ENCODE measurements at regions not wholly inside any gene's neighbourhood (a gene's known extent, or its start where the extent isn't known, plus 50 kb on each side); places are given as distances from the start of the nearest gene placed in this dataset.

DNA sequence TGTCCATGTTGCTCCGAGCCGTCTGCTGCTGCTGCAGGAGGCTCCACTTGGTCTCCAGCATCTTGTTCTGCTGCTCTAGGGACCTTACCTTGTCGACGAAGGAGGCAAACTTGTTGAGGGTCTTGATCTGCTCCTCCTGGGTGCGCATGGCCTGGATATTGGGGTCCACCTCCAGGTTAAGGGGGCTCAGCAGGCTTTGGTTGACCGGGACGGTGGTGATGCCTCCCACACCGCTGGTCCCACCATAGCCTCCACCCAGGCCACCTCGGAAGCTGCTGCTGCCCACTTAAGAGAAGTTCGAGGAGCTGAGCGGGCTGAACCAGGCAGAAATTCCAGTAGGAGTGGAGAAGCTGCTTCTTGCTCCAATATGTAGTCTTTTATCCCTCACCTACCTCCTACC, 180.7 kb upstream of the SYNPR start:
- Histone ChIP-seq H2AK5ac (ENCODE audit: low read depth, low read length) (no peak overlapping the region), H3K4ac (replicated peaks; ENCODE audit: insufficient read length, low read depth, low read length) (no peak overlapping the region), H3K4me3 (ENCODE audit: extremely low read depth in 1 of 4, insufficient read depth in 2 of 4, low read depth in 3 of 4, low read length in 4 of 4) (no peak overlapping the region), H3K9ac (replicated peaks in 1 of 4; ENCODE audit: extremely low read depth in 1 of 4, low read depth in 3 of 4, low read length in 3 of 4) (no peak overlapping the region), H3K23ac (ENCODE audit: insufficient read length) (no peak overlapping the region), H3K36me3 (ENCODE audit: control insufficient read depth in 2 of 4, insufficient read depth in 4 of 4, low read length in 3 of 4) (peaks cover 0 to 9% (median 0%) of the 10 kb centered on the region in 4 experiments; a peak in 2 of 8 replicates), H3K27ac (ENCODE audit: low read depth, low read length) (no peak overlapping the region), H3K23me2 (ENCODE audit: low read depth, low read length) (no peaks in the 10 kb centered on the region), H3K27me3 (replicated peaks in 1 of 4; ENCODE audit: control insufficient read depth in 3 of 4, extremely low read depth in 1 of 4, insufficient read depth in 3 of 4, low read length in 3 of 4) (no peaks in the 10 kb centered on the region), H2BK15ac (ENCODE audit: low read length) (no peak overlapping the region), H4K8ac (ENCODE audit: extremely low read depth, insufficient read depth, low read length) (no peak overlapping the region), H2AFZ (ENCODE audit: low read length) (no peak overlapping the region), H4K20me1 (replicated peaks in 1 of 2; ENCODE audit: control insufficient read depth in 1 of 2, insufficient read depth in 2 of 2, low read length in 2 of 2) (peaks cover 0 to 2% of the 10 kb centered on the region in 2 experiments), H3K4me1 (replicated peaks in 1 of 4; ENCODE audit: control insufficient read depth in 3 of 4, insufficient read depth in 4 of 4, low read length in 3 of 4) (peaks cover 0 to 6% (median 3%) of the 10 kb centered on the region in 4 experiments; a peak in 5 of 7 replicates), H3K9me3 (ENCODE audit: insufficient read depth in 2 of 2, low read depth in 1 of 2, low read length in 1 of 2) (no peaks in the 10 kb centered on the region; a peak in 1 of 4 replicates), H3K14ac (ENCODE audit: insufficient read length) (no peak overlapping the region), H2BK120ac (replicated peaks; ENCODE audit: low read depth, low read length) (no peak overlapping the region), H3K56ac (replicated peaks; ENCODE audit: insufficient read length, low read depth, low read length) (no peak overlapping the region), H3K79me1 (ENCODE audit: low read depth, low read length) (no peaks in the 10 kb centered on the region), H3K18ac (ENCODE audit: extremely low read depth, low read length) (no peak overlapping the region), H3K79me2 (ENCODE audit: control insufficient read depth in 1 of 2, insufficient read depth in 2 of 2, low read length in 2 of 2) (no peaks in the 10 kb centered on the region), H2BK12ac (ENCODE audit: low read depth, low read length) (no peak overlapping the region), H2BK20ac (ENCODE audit: low read length) (no peak overlapping the region), H2BK5ac (ENCODE audit: low read depth, low read length) (no peak overlapping the region), H3K4me2 (ENCODE audit: insufficient read depth in 1 of 2, low read depth in 2 of 2, low read length in 2 of 2) (no peak overlapping the region), H4K91ac (replicated peaks; ENCODE audit: insufficient read length, low read length) (no peak overlapping the region), H4K5ac (ENCODE audit: insufficient read length, low read depth, low read length) (no peak overlapping the region)
- FAIRE-seq, result no peak
- ChIA-PET CTCF (ENCODE audit: partially characterized antibody) (interaction anchor here (1.1 to 3.0 kb wide), 13 partner anchors 10 to 97 kb away, joined by 3 to 24 read pairs (median 6); no protein-coding TSS in a partner anchor), POLR2A (ENCODE audit: partially characterized antibody) (no interaction called here)
- DNase-seq (ENCODE audit: low read depth in 1 of 2, low spot score in 2 of 2), result no peak
- 96% methylated on average over 11 of the region's 11 CpGs; no CpG with 5 or more reads in 1 of the 2 experiments for WGBS, 2 experiments (ENCODE audit: extremely low coverage in 1 of 2, insufficient coverage in 1 of 2, insufficient read length in 1 of 2, insufficient replicate concordance in 2 of 2, low coverage in 1 of 2, low lambda C conversion rate in 2 of 2, missing lambda C conversion rate in 1 of 2)
- TF ChIP-seq PHF8 (conservative IDR thresholded peaks at IDR 0.05; ENCODE audit: low read depth, low read length), result no peak
- no peak for TF ChIP-seq SIRT6 (IDR thresholded peaks at IDR 0.05; ENCODE audit: low read length)
- TF ChIP-seq POLR2A (IDR thresholded peaks at IDR 0.05; ENCODE audit: control extremely low read depth in 1 of 2, low read depth in 2 of 2, low read length in 2 of 2), result no peak
- no peak for TF ChIP-seq TAF1 (IDR thresholded peaks at IDR 0.05; ENCODE audit: low read depth, low read length)
- no peak for TF ChIP-seq KDM1A (IDR thresholded peaks at IDR 0.05; ENCODE audit: borderline replicate concordance, low read length)
- TF ChIP-seq CREB1 (IDR thresholded peaks at IDR 0.05), result no peak
- TF ChIP-seq SP2 (IDR thresholded peaks at IDR 0.05; ENCODE audit: low read length), result no peak
- TF ChIP-seq NANOG (IDR thresholded peaks at IDR 0.05; ENCODE audit: insufficient read depth, low read depth, low read length, poor library complexity, severe bottlenecking), result no peak
- no peak for TF ChIP-seq BACH1 (IDR thresholded peaks at IDR 0.05; ENCODE audit: low read length)
- no peak for TF ChIP-seq ZNF274 (IDR thresholded peaks at IDR 0.05; ENCODE audit: borderline replicate concordance, extremely low read depth, low read length)
- no peak for TF ChIP-seq CHD1 (IDR thresholded peaks at IDR 0.05; ENCODE audit: low read depth, low read length)
- no peak for TF ChIP-seq KDM5A (IDR thresholded peaks at IDR 0.05; ENCODE audit: low read length)
- no peak for TF ChIP-seq ATF3 (IDR thresholded peaks at IDR 0.05; ENCODE audit: insufficient read depth, low read depth, low read length)
- no peak for TF ChIP-seq SP1 (IDR thresholded peaks at IDR 0.05; ENCODE audit: low read depth, low read length)
- no peak for TF ChIP-seq TAF7 (optimal IDR thresholded peaks at IDR 0.05; ENCODE audit: borderline replicate concordance, low read depth, low read length)
